Thyroid gland (tissue), 4 donors: ENCODE measurements at regions not wholly inside any gene's neighbourhood (a gene's known extent, or its start where the extent isn't known, plus 50 kb on each side); places are given as distances from the start of the nearest gene placed in this dataset.

Source experiments
- DNase-seq, 2 donors: peaks; one replicate each; pipeline ENCODE4 v3.0.0-alpha.2; 2019
- H3K27ac ChIP-seq, 3 donors: fragments of 200-600 bp; sonication (generic); 1 replicate in 2 of 3; 2 replicates in 1 of 3; pipeline ENCODE4 v1.5.1; 2016 to 2019; ENCODE audit warnings: mild to moderate bottlenecking in 1 of 3, moderate library complexity in 1 of 3
- H3K27me3 ChIP-seq: fragments of 200-600 bp; sonication (generic); one replicate; pipeline ENCODE4 v1.5.1; 2019
- H3K36me3 ChIP-seq, 2 donors: fragments of 200-600 bp; sonication (generic); one replicate each; pipeline ENCODE4 v1.5.1; 2016 to 2019
- H3K4me1 ChIP-seq, 2 donors: fragments of 200-600 bp; sonication (generic); one replicate each; pipeline ENCODE4 v1.5.1; 2017 to 2019
- H3K4me3 ChIP-seq, 3 donors: fragments of 200-600 bp; sonication (generic); replicated peaks in 1 of 3; 1 replicate in 2 of 3; 2 replicates in 1 of 3; pipeline ENCODE4 v1.5.1; 2016; ENCODE audit warnings: mild to moderate bottlenecking in 1 of 3
- H3K9me3 ChIP-seq: fragments of 200-600 bp; sonication (generic); one replicate; pipeline ENCODE4 v1.5.1; 2017
- CTCF ChIP-seq, 6 experiments: fragments of 200-600 bp in 3 of 6; fragments of 450-650 bp in 3 of 6; sonication (generic) in 3 of 6; IDR thresholded peaks; one replicate each; pipeline ENCODE4 v1.5.1; 2016 to 2019; ENCODE audit warnings: antibody characterized with exemption in 6 of 6, mild to moderate bottlenecking in 2 of 6, inconsistent platforms in 1 of 6, moderate library complexity in 1 of 6
- POLR2A ChIP-seq, 2 donors: fragments of 450-650 bp; IDR thresholded peaks; one replicate each; pipeline ENCODE4 v1.6.1; 2017; ENCODE audit warnings: antibody characterized with exemption in 2 of 2, mild to moderate bottlenecking in 2 of 2, moderate library complexity in 1 of 2
- WGBS, 2 donors: methylation state at CpG; one replicate each; pipeline ENCODE4 v1.1.5; 2017; 5-methylcytosine and 5-hydroxymethylcytosine counted together
- intact Hi-C: fragments of 100-400 bp; cut with DNase I; formaldehyde crosslinking; loops from one replicate; pipeline ENCODE4 v1.15.1; 2023

GRCh38 chr4:152016303-152016620, 255.5 kb upstream of the GATB start:
- Histone ChIP-seq H3K4me3 (no peak overlapping the region), H3K27me3 (no peaks in the 10 kb centered on the region), H3K4me1 (no peaks in the 10 kb centered on the region), H3K9me3 (no peaks in the 10 kb centered on the region), H3K36me3 (no peaks in the 10 kb centered on the region), H3K27ac (no peak overlapping the region)
- DNase-seq: no peak
- intact Hi-C loops: no loop called here
- WGBS, 2 donors: 82 to 93% methylated on average over 5 of the region's 5 CpGs
- no peak for TF ChIP-seq POLR2A (IDR thresholded peaks at IDR 0.05)
- no peak for TF ChIP-seq CTCF (IDR thresholded peaks at IDR 0.05)

- DNase-seq: no peak
- H3K36me3 ChIP-seq: no peaks in the 10 kb centered on the region
- no peak for TF ChIP-seq POLR2A (IDR thresholded peaks at IDR 0.05)
- no peak for TF ChIP-seq CTCF (IDR thresholded peaks at IDR 0.05)
- 87 to 93% methylated on average over 11 of the region's 11 CpGs for WGBS, 2 donors
- H3K4me1 ChIP-seq: no peaks in the 10 kb centered on the region
- H3K27ac ChIP-seq: no peak overlapping the region
- no peaks in the 10 kb centered on the region for H3K27me3 ChIP-seq
- intact Hi-C loops: no loop called here
- H3K9me3 ChIP-seq: no peaks in the 10 kb centered on the region
- H3K4me3 ChIP-seq: no peak overlapping the region
These were observed 254.9 kb upstream of the GATB start for GRCh38 chr4:152015597-152016302.

- no peaks in the 10 kb centered on the region for H3K9me3 ChIP-seq
- H3K27me3 ChIP-seq: no peaks in the 10 kb centered on the region
- intact Hi-C loops: no loop called here
- H3K27ac ChIP-seq: no peak overlapping the region
- H3K4me1 ChIP-seq: no peaks in the 10 kb centered on the region
- no peak overlapping the region for H3K4me3 ChIP-seq
- no peak for DNase-seq
- WGBS, 2 donors: 55 to 73% methylated on average over 3 of the region's 3 CpGs
- no peaks in the 10 kb centered on the region for H3K36me3 ChIP-seq
- no peak for TF ChIP-seq CTCF (IDR thresholded peaks at IDR 0.05)
- no peak for TF ChIP-seq POLR2A (IDR thresholded peaks at IDR 0.05)
These were observed 253.5 kb upstream of the GATB start for GRCh38 chr4:152014280-152014679.

- Histone ChIP-seq H3K27ac (no peak overlapping the region), H3K9me3 (no peaks in the 10 kb centered on the region), H3K36me3 (no peaks in the 10 kb centered on the region), H3K27me3 (no peaks in the 10 kb centered on the region), H3K4me1 (no peaks in the 10 kb centered on the region), H3K4me3 (no peak overlapping the region)
- intact Hi-C loops: no loop called here
- TF ChIP-seq POLR2A (IDR thresholded peaks at IDR 0.05) (no peak), CTCF (IDR thresholded peaks at IDR 0.05) (no peak)
- DNase-seq: no peak
- 88 to 91% methylated on average over 7 of the region's 7 CpGs for WGBS, 2 donors
These were observed 250.7 kb upstream of the GATB start for GRCh38 chr4:152011469-152011868.

- intact Hi-C loops: no loop called here
- Histone ChIP-seq H3K4me1 (no peaks in the 10 kb centered on the region), H3K27ac (no peak overlapping the region), H3K9me3 (no peaks in the 10 kb centered on the region), H3K27me3 (no peaks in the 10 kb centered on the region), H3K36me3 (no peaks in the 10 kb centered on the region), H3K4me3 (no peak overlapping the region)
- TF ChIP-seq CTCF (IDR thresholded peaks at IDR 0.05) (no peak), POLR2A (IDR thresholded peaks at IDR 0.05) (no peak)
- 56 to 62% methylated on average over 2 of the region's 2 CpGs for WGBS, 2 donors
- no peak for DNase-seq
These were observed 249.9 kb upstream of the GATB start for GRCh38 chr4:152010710-152011079.
